GM23338 (cell line): ENCODE measurements at regions not wholly inside any gene's neighbourhood (a gene's known extent, or its start where the extent isn't known, plus 50 kb on each side); places are given as distances from the start of the nearest gene placed in this dataset.

Source experiments
- ATAC-seq: fragments of 200-7000 bp; cut with Tn5 transposase; 3 replicates; pipeline ENCODE4 v1.9.1; 2020
- DNase-seq: peaks from one replicate; pipeline ENCODE4 v3.0.0-alpha.2; 2015; ENCODE audit warnings: low spot score
- H2AFZ ChIP-seq: fragments of 200-600 bp; sonication (generic); 2 replicates; pipeline ENCODE4 v1.8.0; 2016; ENCODE audit warnings: antibody characterized with exemption, mild to moderate bottlenecking, moderate library complexity
- H3F3A ChIP-seq: fragments of 200-600 bp; sonication (generic); replicated peaks from 2 replicates; pipeline ENCODE4 v1.8.0; 2017; ENCODE audit warnings: antibody characterized with exemption, mixed run types, low read depth
- H3K27ac ChIP-seq: fragments of 200-600 bp; sonication (generic); 2 replicates; pipeline ENCODE4 v1.6.1; 2016; ENCODE audit warnings: low read depth
- H3K27me3 ChIP-seq: fragments of 200-600 bp; sonication (generic); 2 replicates; pipeline ENCODE4 v1.8.0; 2016; ENCODE audit warnings: mild to moderate bottlenecking, mixed run types, moderate library complexity; ENCODE audit not compliant: insufficient read depth
- H3K36me3 ChIP-seq: fragments of 200-600 bp; sonication (generic); 2 replicates; pipeline ENCODE4 v1.8.0; 2016; ENCODE audit warnings: mild to moderate bottlenecking; ENCODE audit not compliant: insufficient read depth
- H3K4me1 ChIP-seq: fragments of 200-600 bp; sonication (generic); 2 replicates; pipeline ENCODE4 v1.8.0; 2016; ENCODE audit warnings: mild to moderate bottlenecking, moderate library complexity; ENCODE audit not compliant: insufficient read depth
- H3K4me2 ChIP-seq: fragments of 200-600 bp; sonication (generic); 2 replicates; pipeline ENCODE4 v1.7.1; 2017; ENCODE audit warnings: mixed run types
- H3K4me3 ChIP-seq: fragments of 200-600 bp; sonication (generic); 2 replicates; pipeline ENCODE4 v1.6.1; 2016; ENCODE audit warnings: mixed run types
- H3K79me2 ChIP-seq: fragments of 200-600 bp; sonication (generic); replicated peaks from 2 replicates; pipeline ENCODE4 v1.8.0; 2017; ENCODE audit warnings: mild to moderate bottlenecking; ENCODE audit not compliant: insufficient read depth
- H3K9me2 ChIP-seq: fragments of 200-600 bp; sonication (generic); 2 replicates; pipeline ENCODE4 v1.8.0; 2017; ENCODE audit not compliant: insufficient read depth
- H4K20me1 ChIP-seq: fragments of 200-600 bp; sonication (generic); replicated peaks from 2 replicates; pipeline ENCODE4 v1.8.0; 2017; ENCODE audit warnings: mild to moderate bottlenecking; ENCODE audit not compliant: insufficient read depth
- H3K27ac Mint-ChIP-seq: 2 replicates; pipeline ENCODE4 v1.8.0; 2020; ENCODE audit warnings: inconsistent platforms, mild to moderate bottlenecking, moderate library complexity, mixed read lengths
- H3K27me3 Mint-ChIP-seq: 3 replicates; pipeline ENCODE4 v1.8.0; 2022; ENCODE audit warnings: low read depth, mild to moderate bottlenecking, moderate library complexity, mixed read lengths, inconsistent platforms; ENCODE audit not compliant: insufficient read depth, poor library complexity
- H3K36me3 Mint-ChIP-seq: 3 replicates; pipeline ENCODE4 v1.8.0; 2021; ENCODE audit warnings: low read depth, mild to moderate bottlenecking, inconsistent platforms, moderate library complexity, mixed read lengths
- H3K4me1 Mint-ChIP-seq: 3 replicates; pipeline ENCODE4 v1.8.0; 2020; ENCODE audit warnings: mild to moderate bottlenecking, inconsistent platforms, mixed read lengths
- H3K4me3 Mint-ChIP-seq: 3 replicates; pipeline ENCODE4 v1.8.0; 2021; ENCODE audit warnings: moderate library complexity, mild to moderate bottlenecking, inconsistent platforms, mixed read lengths
- H3K9me3 Mint-ChIP-seq: 3 replicates; pipeline ENCODE4 v1.8.0; 2020; ENCODE audit warnings: moderate library complexity, mild to moderate bottlenecking, inconsistent platforms, mixed read lengths
- CREB1 ChIP-seq: fragments of 250-450 bp; sonication (Bioruptor Pico); IDR thresholded peaks from 2 replicates; pipeline ENCODE4 v1.5.0; 2020; ENCODE audit warnings: low read depth, mild to moderate bottlenecking, moderate library complexity
- EZH2 ChIP-seq: fragments of 200-600 bp; sonication (generic); IDR thresholded peaks from one replicate; pipeline ENCODE4 v1.8.0; 2017; ENCODE audit warnings: antibody characterized with exemption, mild to moderate bottlenecking, low read depth; ENCODE audit not compliant: unreplicated experiment
- EZH2phosphoT487 ChIP-seq: fragments of 200-600 bp; sonication (generic); IDR thresholded peaks from one replicate; pipeline ENCODE4 v1.8.1; 2018; ENCODE audit warnings: antibody characterized with exemption; ENCODE audit not compliant: unreplicated experiment
- JUNB ChIP-seq: IDR thresholded peaks from one replicate; pipeline ENCODE4 v1.6.1; 2016; ENCODE audit warnings: antibody characterized with exemption; ENCODE audit not compliant: unreplicated experiment
- NANOG ChIP-seq: IDR thresholded peaks from 2 replicates; pipeline ENCODE4 v1.6.1; 2016; ENCODE audit warnings: antibody characterized with exemption, borderline replicate concordance
- POLR2AphosphoS5 ChIP-seq: IDR thresholded peaks from 2 replicates; pipeline ENCODE4 v1.6.1; 2016; ENCODE audit warnings: antibody characterized with exemption, low read depth
- STAT1 ChIP-seq: IDR thresholded peaks from one replicate; pipeline ENCODE4 v1.6.1; 2016; ENCODE audit warnings: antibody characterized with exemption; ENCODE audit not compliant: unreplicated experiment
- ZNF114 ChIP-seq: fragments of 250-450 bp; sonication (Bioruptor Pico); IDR thresholded peaks from 2 replicates; pipeline ENCODE4 v1.5.0; 2020; ENCODE audit warnings: mild to moderate bottlenecking, moderate library complexity
- ZNF331 ChIP-seq: fragments of 250-450 bp; sonication (Bioruptor Pico); IDR thresholded peaks from 2 replicates; pipeline ENCODE4 v1.5.0; 2020; ENCODE audit warnings: low read depth, mild to moderate bottlenecking, moderate library complexity
- TF ChIP-seq, protein P1 (sequence below): fragments of 250-450 bp; sonication (Bioruptor Pico); IDR thresholded peaks from 2 replicates; pipeline ENCODE4 v1.5.0; 2020; ENCODE audit warnings: mild to moderate bottlenecking, moderate library complexity
- TF ChIP-seq, protein P2 (sequence below): IDR thresholded peaks from one replicate; pipeline ENCODE4 v1.6.1; 2018; ENCODE audit warnings: antibody characterized with exemption; ENCODE audit not compliant: unreplicated experiment
- TF ChIP-seq, protein P3 (sequence below): IDR thresholded peaks from 2 replicates; pipeline ENCODE4 v1.6.1; 2016; ENCODE audit warnings: antibody characterized with exemption
- TF ChIP-seq, protein P4 (sequence below), 2 experiments: fragments of 200-600 bp in 1 of 2; sonication (generic) in 1 of 2; conservative IDR thresholded peaks; 2 replicates each; pipeline versions ENCODE4 v1.5.1 to v1.6.1; 2016 to 2017; ENCODE audit warnings: antibody characterized with exemption in 2 of 2, low read depth in 2 of 2, mild to moderate bottlenecking in 2 of 2, moderate library complexity in 1 of 2

DNA sequence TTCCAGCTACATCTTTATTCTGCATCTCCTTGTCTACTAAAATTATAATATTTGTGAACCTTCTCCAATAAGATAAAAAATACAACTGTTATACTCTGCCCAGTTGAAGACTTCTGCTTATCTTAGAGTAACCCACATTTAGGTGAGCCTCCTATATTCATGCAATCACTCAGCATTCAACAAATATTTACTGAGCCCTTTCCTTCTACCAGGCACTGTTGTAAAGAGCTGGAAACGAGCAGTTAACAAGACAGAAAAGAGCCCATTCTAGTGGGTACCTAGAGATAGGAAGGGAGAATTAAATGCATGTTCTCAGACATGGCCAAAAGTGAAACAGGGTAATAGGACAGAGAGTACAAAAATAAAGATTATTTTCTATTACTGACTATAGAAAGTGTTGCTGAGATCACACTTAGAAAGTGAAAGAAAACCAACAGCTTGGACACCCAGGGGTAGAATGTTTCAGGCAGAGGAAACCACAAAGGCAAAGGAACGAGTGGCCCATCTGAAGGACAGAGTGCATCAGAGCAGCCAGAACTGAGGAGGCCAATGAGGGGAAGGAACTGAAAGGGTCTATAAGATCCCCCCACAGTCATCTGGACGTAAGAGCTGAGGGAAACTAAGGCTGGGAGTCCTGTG is 50.8 kb upstream of the SMLR1 start:
- Histone ChIP-seq H4K20me1 (no peaks in the 10 kb centered on the region), H2AFZ (no peak overlapping the region), H3K27ac (no peak overlapping the region), H3K4me3 (no peak overlapping the region), H3K9me2 (peaks cover 7% of the 10 kb centered on the region), H3K4me1 (no peaks in the 10 kb centered on the region), H3K27me3 (no peaks in the 10 kb centered on the region), H3K36me3 (no peaks in the 10 kb centered on the region), H3K4me2 (no peak overlapping the region), H3K79me2 (no peaks in the 10 kb centered on the region), H3F3A (no peaks in the 10 kb centered on the region)
- TF ChIP-seq EZH2, result no peak
- no peak for TF ChIP-seq STAT1
- TF ChIP-seq EZH2phosphoT487, result no peak
- TF ChIP-seq ZNF114, result no peak
- TF ChIP-seq, protein P1, sequence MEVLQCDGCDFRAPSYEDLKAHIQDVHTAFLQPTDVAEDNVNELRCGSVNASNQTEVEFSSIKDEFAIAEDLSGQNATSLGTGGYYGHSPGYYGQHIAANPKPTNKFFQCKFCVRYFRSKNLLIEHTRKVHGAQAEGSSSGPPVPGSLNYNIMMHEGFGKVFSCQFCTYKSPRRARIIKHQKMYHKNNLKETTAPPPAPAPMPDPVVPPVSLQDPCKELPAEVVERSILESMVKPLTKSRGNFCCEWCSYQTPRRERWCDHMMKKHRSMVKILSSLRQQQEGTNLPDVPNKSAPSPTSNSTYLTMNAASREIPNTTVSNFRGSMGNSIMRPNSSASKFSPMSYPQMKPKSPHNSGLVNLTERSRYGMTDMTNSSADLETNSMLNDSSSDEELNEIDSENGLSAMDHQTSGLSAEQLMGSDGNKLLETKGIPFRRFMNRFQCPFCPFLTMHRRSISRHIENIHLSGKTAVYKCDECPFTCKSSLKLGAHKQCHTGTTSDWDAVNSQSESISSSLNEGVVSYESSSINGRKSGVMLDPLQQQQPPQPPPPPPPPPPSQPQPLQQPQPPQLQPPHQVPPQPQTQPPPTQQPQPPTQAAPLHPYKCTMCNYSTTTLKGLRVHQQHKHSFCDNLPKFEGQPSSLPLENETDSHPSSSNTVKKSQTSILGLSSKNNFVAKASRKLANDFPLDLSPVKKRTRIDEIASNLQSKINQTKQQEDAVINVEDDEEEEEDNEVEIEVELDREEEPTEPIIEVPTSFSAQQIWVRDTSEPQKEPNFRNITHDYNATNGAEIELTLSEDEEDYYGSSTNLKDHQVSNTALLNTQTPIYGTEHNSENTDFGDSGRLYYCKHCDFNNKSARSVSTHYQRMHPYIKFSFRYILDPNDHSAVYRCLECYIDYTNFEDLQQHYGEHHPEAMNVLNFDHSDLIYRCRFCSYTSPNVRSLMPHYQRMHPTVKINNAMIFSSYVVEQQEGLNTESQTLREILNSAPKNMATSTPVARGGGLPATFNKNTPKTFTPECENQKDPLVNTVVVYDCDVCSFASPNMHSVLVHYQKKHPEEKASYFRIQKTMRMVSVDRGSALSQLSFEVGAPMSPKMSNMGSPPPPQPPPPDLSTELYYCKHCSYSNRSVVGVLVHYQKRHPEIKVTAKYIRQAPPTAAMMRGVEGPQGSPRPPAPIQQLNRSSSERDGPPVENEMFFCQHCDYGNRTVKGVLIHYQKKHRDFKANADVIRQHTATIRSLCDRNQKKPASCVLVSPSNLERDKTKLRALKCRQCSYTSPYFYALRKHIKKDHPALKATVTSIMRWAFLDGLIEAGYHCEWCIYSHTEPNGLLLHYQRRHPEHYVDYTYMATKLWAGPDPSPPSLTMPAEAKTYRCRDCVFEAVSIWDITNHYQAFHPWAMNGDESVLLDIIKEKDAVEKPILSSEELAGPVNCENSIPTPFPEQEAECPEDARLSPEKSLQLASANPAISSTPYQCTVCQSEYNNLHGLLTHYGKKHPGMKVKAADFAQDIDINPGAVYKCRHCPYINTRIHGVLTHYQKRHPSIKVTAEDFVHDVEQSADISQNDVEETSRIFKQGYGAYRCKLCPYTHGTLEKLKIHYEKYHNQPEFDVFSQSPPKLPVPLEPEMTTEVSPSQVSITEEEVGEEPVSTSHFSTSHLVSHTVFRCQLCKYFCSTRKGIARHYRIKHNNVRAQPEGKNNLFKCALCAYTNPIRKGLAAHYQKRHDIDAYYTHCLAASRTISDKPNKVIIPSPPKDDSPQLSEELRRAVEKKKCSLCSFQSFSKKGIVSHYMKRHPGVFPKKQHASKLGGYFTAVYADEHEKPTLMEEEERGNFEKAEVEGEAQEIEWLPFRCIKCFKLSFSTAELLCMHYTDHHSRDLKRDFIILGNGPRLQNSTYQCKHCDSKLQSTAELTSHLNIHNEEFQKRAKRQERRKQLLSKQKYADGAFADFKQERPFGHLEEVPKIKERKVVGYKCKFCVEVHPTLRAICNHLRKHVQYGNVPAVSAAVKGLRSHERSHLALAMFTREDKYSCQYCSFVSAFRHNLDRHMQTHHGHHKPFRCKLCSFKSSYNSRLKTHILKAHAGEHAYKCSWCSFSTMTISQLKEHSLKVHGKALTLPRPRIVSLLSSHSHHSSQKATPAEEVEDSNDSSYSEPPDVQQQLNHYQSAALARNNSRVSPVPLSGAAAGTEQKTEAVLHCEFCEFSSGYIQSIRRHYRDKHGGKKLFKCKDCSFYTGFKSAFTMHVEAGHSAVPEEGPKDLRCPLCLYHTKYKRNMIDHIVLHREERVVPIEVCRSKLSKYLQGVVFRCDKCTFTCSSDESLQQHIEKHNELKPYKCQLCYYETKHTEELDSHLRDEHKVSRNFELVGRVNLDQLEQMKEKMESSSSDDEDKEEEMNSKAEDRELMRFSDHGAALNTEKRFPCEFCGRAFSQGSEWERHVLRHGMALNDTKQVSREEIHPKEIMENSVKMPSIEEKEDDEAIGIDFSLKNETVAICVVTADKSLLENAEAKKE (CRISPR knock-in tag), result no peak
- TF ChIP-seq, protein P2, sequence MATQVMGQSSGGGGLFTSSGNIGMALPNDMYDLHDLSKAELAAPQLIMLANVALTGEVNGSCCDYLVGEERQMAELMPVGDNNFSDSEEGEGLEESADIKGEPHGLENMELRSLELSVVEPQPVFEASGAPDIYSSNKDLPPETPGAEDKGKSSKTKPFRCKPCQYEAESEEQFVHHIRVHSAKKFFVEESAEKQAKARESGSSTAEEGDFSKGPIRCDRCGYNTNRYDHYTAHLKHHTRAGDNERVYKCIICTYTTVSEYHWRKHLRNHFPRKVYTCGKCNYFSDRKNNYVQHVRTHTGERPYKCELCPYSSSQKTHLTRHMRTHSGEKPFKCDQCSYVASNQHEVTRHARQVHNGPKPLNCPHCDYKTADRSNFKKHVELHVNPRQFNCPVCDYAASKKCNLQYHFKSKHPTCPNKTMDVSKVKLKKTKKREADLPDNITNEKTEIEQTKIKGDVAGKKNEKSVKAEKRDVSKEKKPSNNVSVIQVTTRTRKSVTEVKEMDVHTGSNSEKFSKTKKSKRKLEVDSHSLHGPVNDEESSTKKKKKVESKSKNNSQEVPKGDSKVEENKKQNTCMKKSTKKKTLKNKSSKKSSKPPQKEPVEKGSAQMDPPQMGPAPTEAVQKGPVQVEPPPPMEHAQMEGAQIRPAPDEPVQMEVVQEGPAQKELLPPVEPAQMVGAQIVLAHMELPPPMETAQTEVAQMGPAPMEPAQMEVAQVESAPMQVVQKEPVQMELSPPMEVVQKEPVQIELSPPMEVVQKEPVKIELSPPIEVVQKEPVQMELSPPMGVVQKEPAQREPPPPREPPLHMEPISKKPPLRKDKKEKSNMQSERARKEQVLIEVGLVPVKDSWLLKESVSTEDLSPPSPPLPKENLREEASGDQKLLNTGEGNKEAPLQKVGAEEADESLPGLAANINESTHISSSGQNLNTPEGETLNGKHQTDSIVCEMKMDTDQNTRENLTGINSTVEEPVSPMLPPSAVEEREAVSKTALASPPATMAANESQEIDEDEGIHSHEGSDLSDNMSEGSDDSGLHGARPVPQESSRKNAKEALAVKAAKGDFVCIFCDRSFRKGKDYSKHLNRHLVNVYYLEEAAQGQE, result no peak
- TF ChIP-seq, protein P3, sequence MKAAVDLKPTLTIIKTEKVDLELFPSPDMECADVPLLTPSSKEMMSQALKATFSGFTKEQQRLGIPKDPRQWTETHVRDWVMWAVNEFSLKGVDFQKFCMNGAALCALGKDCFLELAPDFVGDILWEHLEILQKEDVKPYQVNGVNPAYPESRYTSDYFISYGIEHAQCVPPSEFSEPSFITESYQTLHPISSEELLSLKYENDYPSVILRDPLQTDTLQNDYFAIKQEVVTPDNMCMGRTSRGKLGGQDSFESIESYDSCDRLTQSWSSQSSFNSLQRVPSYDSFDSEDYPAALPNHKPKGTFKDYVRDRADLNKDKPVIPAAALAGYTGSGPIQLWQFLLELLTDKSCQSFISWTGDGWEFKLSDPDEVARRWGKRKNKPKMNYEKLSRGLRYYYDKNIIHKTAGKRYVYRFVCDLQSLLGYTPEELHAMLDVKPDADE, result no peak
- TF ChIP-seq CREB1 (CRISPR knock-in tag), result no peak
- no peak for TF ChIP-seq JUNB
- TF ChIP-seq ZNF331 (CRISPR knock-in tag), result no peak
- no peak for TF ChIP-seq POLR2AphosphoS5
- TF ChIP-seq, protein P4, sequence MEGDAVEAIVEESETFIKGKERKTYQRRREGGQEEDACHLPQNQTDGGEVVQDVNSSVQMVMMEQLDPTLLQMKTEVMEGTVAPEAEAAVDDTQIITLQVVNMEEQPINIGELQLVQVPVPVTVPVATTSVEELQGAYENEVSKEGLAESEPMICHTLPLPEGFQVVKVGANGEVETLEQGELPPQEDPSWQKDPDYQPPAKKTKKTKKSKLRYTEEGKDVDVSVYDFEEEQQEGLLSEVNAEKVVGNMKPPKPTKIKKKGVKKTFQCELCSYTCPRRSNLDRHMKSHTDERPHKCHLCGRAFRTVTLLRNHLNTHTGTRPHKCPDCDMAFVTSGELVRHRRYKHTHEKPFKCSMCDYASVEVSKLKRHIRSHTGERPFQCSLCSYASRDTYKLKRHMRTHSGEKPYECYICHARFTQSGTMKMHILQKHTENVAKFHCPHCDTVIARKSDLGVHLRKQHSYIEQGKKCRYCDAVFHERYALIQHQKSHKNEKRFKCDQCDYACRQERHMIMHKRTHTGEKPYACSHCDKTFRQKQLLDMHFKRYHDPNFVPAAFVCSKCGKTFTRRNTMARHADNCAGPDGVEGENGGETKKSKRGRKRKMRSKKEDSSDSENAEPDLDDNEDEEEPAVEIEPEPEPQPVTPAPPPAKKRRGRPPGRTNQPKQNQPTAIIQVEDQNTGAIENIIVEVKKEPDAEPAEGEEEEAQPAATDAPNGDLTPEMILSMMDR (conservative IDR thresholded peaks at IDR 0.05; ENCODE audit: low read depth in 2 of 2), result no peak
- no peak for TF ChIP-seq NANOG
- Mint-ChIP-seq H3K27ac (no peak overlapping the region), H3K9me3 (no peaks in the 10 kb centered on the region), H3K4me1 (no peaks in the 10 kb centered on the region; the same call in 2 of the 3 replicates), H3K4me3 (no peak overlapping the region), H3K27me3 (peaks cover 3% of the 10 kb centered on the region), H3K36me3 (no peaks in the 10 kb centered on the region)
- DNase-seq, result no peak
- no peak for ATAC-seq
